Fibroblast of mammary gland (primary cell): ENCODE measurements at regions not wholly inside any gene's neighbourhood (a gene's known extent, or its start where the extent isn't known, plus 50 kb on each side); places are given as distances from the start of the nearest gene placed in this dataset.

Experiments used
- DNase-seq: peaks from one replicate; pipeline ENCODE4 v3.0.0-alpha.2; 2010; ENCODE audit warnings: low read depth
- H3K4me3 ChIP-seq: 2 replicates; pipeline ENCODE4 v1.5.1; 2011; ENCODE audit warnings: low read depth, mild to moderate bottlenecking, low read length, moderate library complexity; ENCODE audit not compliant: control insufficient read depth
- CTCF ChIP-seq: conservative IDR thresholded peaks from 2 replicates; pipeline ENCODE4 v1.5.1; 2011; ENCODE audit warnings: low read depth, low read length, inconsistent platforms; ENCODE audit not compliant: control insufficient read depth, insufficient read depth

GRCh38 chr18:54743605-54743995 lies 84.7 kb upstream of the RAB27B start:
- no peak for TF ChIP-seq CTCF
- DNase-seq, result no peak

GRCh38 chr18:54749291-54749690 lies 79.0 kb upstream of the RAB27B start:
- no peak for TF ChIP-seq CTCF
- H3K4me3 ChIP-seq, result no peak overlapping the region
- no peak for DNase-seq

More at GRCh38 chr18:54743605-54743995, 84.7 kb upstream of the RAB27B start:
- H3K4me3 ChIP-seq, result no peak overlapping the region

- DNase-seq, result no peak
- TF ChIP-seq CTCF, result no peak
- H3K4me3 ChIP-seq, result no peak overlapping the region
Measured at GRCh38 chr18:54750350-54750749, 77.9 kb upstream of the RAB27B start.

GRCh38 chr18:54752185-54752584 lies 76.1 kb upstream of the RAB27B start:
- no peak for TF ChIP-seq CTCF

GRCh38 chr18:54755456-54755855 lies 72.8 kb upstream of the RAB27B start:
- no peak overlapping the region for H3K4me3 ChIP-seq
- TF ChIP-seq CTCF, result no peak
- DNase-seq, result no peak

More at GRCh38 chr18:54752185-54752584, 76.1 kb upstream of the RAB27B start:
- DNase-seq, result no peak
- no peak overlapping the region for H3K4me3 ChIP-seq

GRCh38 chr18:54762386-54762785 lies 65.9 kb upstream of the RAB27B start:
- TF ChIP-seq CTCF, result no peak
- H3K4me3 ChIP-seq, result no peak overlapping the region

GRCh38 chr18:54764786-54765185 lies 63.5 kb upstream of the RAB27B start:
- no peak overlapping the region for H3K4me3 ChIP-seq
- TF ChIP-seq CTCF, result no peak
- no peak for DNase-seq

More at GRCh38 chr18:54762386-54762785, 65.9 kb upstream of the RAB27B start:
- peak; percentile 21 for DNase-seq
